Fibroblast of mammary gland (primary cell): ENCODE measurements at regions not wholly inside any gene's neighbourhood (a gene's known extent, or its start where the extent isn't known, plus 50 kb on each side); places are given as distances from the start of the nearest gene placed in this dataset.
A peak's percentile ranks its signal among the peaks of the same experiment; 100 is the strongest.
"Not testable (repeated sequence)": the region's sequence is repeated elsewhere in the genome, so short reads cannot be mapped to it uniquely, and the experiment has no call there.

Source experiments
- DNase-seq: peaks from one replicate; pipeline ENCODE4 v3.0.0-alpha.2; 2010; ENCODE audit warnings: low read depth
- H3K4me3 ChIP-seq: 2 replicates; pipeline ENCODE4 v1.5.1; 2011; ENCODE audit warnings: low read depth, mild to moderate bottlenecking, low read length, moderate library complexity; ENCODE audit not compliant: control insufficient read depth
- CTCF ChIP-seq: conservative IDR thresholded peaks from 2 replicates; pipeline ENCODE4 v1.5.1; 2011; ENCODE audit warnings: low read depth, low read length, inconsistent platforms; ENCODE audit not compliant: control insufficient read depth, insufficient read depth

DNA sequence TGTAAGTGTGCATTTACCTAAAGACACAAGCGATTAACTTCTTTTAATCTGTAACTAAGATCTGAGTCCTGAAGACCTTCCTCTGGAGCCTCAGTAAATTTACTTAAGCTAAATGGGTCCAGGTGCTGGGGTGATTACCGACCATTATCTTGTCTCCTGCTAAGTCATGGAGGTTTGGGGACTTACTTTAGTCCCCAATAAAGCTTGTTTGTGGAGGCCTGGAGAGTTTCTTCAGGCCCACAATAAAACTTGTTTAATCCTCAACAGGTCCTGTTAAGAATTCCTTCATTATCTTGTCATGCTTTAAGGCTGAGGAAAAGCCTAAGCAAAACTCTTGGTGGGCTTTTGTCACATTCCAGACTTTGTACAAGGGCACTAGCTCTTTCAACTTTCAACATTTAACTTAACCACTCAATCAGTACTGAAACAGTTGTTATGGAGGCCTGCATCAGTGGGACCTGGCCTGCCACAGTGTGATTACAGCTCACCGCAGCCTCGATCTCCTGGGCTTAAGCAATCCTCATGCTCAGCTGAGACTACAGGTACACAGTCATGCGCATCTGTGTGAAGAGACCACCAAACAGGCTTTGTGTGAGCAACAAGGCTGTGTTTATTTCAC, 84.0 kb downstream of the FMO4 start:
- TF ChIP-seq CTCF = no peak
- DNase-seq = no peak
- no peak overlapping the region for H3K4me3 ChIP-seq

DNA sequence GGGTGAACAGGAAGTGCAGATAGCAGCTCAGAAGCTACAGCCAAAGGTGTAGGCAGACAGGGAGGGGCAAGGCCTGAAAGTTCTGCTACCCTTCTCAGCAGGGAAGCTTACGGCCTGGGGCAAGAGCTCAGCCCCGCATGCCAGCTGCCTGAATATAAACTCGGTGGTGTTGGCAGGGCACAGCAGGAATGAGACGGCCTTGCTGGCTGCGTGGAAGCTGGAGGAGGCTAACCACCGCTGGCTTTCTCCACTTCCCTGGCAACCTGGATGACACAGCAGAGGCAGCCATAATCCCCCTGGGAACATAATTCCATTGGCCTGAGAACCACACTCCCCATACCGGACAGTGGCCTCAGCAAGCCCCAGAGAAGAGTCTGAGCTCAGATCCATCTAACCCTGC, 81.9 kb upstream of the PRRC2C start:
- peak; percentile 26 for DNase-seq
- no peak overlapping the region for H3K4me3 ChIP-seq
- TF ChIP-seq CTCF = no peak

- TF ChIP-seq CTCF = no peak
- no peak overlapping the region for H3K4me3 ChIP-seq
- DNase-seq = no peak
Observed at GRCh38 chr1:171405391-171405714, 80.0 kb upstream of the PRRC2C start.

GRCh38 chr1:171413557-171413956, 71.8 kb upstream of the PRRC2C start:
- H3K4me3 ChIP-seq, DNase-seq: not testable (repeated sequence)

GRCh38 chr1:171418546-171418945, 66.8 kb upstream of the PRRC2C start:
- no peak for DNase-seq
- TF ChIP-seq CTCF = no peak
- H3K4me3 ChIP-seq = no peak overlapping the region

GRCh38 chr1:171420810-171421209, 64.5 kb upstream of the PRRC2C start:
- TF ChIP-seq CTCF = no peak
- no peak for DNase-seq
- H3K4me3 ChIP-seq = no peak overlapping the region

DNA sequence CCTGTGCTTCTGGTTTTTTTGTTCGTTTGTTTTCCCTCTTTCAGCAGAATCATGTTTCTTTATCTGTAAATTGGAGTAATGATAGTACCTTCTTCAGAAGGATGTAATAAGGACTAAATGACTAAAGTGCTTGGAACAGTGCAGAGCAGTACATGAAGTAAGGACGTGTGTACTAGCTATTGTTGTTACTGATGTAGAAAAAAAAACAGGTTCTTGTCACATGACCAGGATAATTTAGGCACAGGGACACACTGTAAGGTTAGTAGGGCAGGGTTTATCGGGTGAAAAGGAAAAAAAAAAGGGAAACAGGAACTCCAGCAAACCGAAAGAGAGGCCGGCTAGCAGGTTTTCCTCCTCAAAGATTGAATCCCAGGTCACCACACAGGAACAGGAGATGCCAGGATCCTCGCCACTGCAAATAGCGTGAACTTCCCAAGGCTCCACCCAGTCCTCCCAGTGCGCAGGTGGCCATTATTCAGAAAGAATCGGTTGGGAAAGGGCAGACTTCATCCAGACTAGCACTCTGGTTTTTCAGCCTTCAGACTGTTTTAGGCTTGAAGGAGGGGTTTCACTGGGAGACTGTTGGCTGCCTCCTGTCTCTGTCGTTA, 63.8 kb upstream of the PRRC2C start:
- H3K4me3 ChIP-seq = no peak overlapping the region
- TF ChIP-seq CTCF = no peak

More for the DNA sequence above, 63.8 kb upstream of the PRRC2C start:
- no peak for DNase-seq
